Right kidney (tissue), 1 donor: ENCODE measurements at regions not wholly inside any gene's neighbourhood (a gene's known extent, or its start where the extent isn't known, plus 50 kb on each side); places are given as distances from the start of the nearest gene placed in this dataset.

ENCODE experiments used
- DNase-seq: peaks from one replicate; pipeline ENCODE4 v3.0.0-alpha.2; 2016

DNA sequence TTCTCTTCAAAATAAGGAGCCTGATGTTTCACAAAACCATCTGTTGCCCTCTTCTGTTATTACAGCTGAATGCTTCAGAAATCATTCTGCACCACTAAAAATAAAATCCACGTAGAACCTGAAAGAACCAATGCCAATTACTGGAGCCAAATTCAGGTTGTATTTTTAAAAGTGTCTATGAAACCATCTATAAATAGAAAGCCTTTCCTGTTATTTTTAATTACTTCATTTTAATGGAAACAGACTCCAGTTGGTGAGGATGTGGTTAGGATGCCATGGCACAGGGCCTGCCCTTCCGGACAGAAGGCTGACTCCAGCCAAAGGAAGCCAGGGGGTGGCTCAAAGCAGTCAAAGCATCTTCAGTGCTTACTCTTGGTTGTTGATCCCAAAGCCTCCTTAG, 119.8 kb downstream of the TENT4A start:
- DNase-seq = no peak

- DNase-seq = no peak
These were observed 120.2 kb downstream of the TENT4A start for GRCh38 chr5:6833406-6833805.

DNA sequence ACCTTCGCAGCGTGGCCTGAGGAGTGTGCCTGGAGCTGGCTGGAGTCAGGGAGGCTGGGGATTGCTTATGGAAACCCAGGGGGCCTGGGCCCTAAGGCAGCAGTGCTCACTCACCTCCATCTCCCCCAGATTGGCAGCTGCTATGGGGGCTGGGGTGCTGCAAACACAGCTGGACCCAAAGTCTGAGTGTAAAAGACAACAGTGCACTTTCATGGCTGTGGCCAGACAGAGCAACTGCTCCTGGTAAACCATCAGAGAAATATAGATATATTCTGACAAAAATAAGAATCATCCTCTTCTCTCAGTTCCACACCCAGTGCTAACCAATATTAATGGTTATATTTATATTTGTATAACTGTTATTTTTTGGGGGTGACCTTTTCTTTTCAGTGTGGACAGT, 123.9 kb downstream of the TENT4A start:
- DNase-seq = no peak

- DNase-seq = no peak
These were observed 124.4 kb downstream of the TENT4A start for GRCh38 chr5:6837519-6838110.

GRCh38 chr5:6838736-6839135, 125.5 kb downstream of the TENT4A start:
- no peak for DNase-seq

DNA sequence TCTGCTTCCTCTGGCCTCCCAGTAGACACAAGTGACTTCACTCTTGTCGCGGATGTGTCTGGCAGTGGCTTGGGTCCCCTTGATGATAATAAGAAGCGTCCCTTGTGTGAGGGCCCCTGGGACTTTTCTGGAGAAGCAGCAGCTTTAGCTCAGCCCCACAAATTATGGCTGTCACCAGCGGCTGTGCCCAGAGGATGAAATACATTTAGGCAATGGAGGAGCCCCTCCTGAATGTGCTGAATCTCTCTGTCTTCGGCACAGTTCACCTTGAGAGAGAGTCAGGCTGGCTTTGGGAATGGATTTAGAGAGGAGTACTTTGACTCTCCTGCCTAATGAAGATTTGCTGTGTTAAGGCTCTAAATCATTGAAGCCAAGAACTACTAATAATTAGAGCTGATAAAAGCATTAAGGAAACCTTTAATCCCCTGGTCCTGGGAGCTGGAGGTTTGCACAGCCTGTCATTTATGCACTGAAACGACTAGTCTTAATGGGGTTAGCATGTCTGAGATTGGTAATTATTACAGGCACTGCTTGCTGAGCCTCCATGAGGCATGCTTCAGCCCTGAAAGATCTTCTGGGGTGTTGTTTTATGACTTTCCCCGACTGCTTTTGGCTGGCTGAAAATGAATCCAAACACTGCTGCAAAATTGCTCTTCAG, 127.0 kb downstream of the TENT4A start:
- DNase-seq = no peak

- DNase-seq = no peak
These were observed 130.1 kb downstream of the TENT4A start for GRCh38 chr5:6843335-6843734.

DNA sequence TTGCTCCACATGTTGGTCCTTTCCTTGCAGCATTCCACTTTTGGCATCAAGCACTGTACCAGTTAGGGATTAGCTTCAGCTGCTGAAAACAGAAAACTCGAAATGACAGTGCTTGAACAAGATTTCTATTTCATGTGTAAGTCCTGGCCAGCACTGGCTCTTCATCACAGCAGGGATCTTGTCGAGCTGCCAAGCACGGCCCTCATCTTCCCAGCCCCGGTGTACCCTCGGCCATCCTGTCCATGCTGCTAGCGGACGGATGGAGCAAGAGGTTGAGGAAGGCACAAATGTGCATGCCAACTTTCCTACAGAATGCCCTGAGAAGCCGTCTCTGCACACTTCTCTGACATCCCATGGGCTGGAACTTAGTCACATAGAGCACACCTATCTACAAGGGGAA, 130.6 kb downstream of the TENT4A start:
- no peak for DNase-seq

DNA sequence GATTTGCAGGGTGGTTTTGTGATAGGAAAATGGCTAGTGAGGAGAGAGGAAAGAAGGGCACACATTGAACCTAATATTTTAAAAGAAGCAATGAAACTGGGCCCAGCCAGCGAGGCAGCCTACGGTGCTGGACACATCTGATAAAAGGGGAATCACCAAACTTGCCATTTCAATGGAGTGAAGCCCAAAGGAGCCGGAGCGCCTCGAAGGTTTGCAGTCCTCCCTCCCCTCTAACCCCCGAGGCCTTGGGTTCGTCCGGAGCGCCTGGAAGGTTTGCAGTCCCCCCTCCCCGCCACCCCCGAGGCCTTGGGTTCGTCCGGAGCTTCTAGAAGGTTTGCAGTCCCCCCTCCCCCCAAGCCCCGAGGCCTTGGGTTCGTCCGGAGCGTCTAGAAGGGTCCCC, 132.6 kb downstream of the TENT4A start:
- DNase-seq = no peak

GRCh38 chr5:6847870-6848269, 134.6 kb downstream of the TENT4A start:
- DNase-seq = no peak

DNA sequence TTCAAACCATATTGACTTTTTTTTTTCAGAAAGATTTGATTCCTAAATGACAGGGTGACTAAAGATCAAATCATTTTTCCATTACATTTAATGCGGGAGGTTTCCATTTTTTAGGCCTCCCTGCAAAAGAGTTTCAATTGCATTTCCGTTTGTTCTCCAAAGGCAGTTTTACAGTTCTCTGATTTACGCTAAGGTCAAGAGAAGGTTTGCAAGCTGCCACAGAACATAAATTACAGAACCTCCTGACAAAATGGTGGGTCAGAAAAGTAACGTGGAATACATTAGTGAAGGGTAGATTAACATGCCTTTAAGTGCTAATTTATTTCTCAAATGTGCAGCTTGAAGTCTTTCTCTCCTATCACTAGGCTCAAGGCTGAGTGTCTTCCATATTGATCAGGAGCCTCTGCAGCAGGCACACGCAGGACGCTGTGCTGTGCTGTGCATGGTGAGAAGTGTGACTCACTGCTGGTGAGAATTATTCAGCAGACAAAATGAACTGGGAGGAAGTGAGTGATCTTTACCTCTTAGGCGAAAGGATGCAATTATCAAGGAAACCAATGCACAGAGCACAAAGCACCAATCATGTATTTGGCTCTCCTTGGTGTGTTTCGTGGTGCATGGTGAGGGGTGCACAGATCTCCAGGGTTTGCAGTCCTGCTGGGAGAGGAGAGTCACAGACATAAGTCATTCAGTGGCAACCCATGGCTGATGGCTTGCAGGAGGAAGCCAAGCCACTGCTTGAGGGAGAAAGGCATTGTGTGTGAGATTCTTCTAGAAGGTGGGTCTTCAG, 136.3 kb downstream of the TENT4A start:
- DNase-seq = peak; percentile 26

DNA sequence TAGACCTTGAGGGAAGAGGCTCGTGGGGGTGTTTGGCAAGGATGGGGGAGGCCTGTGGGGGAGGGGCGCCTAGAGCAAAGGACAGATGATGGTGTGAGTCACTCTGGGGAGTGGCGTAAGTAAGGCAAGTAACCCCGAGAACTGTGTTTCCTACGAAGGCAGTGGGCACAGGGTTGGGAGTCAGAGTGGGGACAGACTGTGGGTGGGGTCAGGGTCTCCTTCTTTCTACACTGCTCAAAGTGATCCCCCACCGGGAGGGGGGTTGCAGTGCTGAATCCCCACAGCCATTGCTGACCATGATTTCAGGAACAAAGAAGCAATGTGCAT, 136.8 kb downstream of the TENT4A start:
- DNase-seq = no peak

GRCh38 chr5:6856653-6857052, 143.4 kb downstream of the TENT4A start:
- no peak for DNase-seq

- no peak for DNase-seq
These were observed 145.2 kb downstream of the TENT4A start for GRCh38 chr5:6858419-6858818.

GRCh38 chr5:6859023-6859422, 145.8 kb downstream of the TENT4A start:
- DNase-seq = no peak

DNA sequence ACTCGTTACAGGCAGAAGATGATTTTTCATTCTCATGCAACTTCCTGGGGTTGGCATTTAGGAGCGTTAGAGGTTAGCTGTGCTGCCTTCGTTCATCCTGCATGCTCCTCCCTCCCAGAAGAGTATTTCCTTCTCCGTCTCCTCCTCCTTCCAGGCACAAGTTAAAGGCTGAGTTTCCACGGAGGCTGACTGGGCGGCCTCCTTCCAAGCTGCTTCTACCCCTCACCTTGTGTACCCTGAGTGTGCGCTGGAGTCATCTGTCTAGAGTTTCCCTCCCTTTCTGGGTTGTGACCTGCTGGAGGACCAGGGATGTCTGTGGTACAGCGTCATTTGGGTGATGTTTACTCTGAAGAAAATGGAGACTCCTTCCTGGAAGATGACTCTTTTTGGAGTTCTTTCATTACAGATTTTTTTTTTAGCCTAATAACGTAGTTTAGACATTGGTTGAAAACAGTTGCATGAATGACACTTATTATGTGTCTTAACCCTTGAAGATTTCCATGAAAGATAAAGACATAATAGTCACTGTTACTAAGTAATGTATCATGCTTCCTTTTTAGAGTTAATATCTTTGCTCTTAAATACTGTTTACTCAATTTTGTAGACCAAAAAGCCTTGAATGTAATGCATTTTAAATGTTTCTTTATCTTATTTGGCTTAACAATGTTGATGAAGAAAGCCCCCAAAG, 146.9 kb downstream of the TENT4A start:
- DNase-seq = no peak

DNA sequence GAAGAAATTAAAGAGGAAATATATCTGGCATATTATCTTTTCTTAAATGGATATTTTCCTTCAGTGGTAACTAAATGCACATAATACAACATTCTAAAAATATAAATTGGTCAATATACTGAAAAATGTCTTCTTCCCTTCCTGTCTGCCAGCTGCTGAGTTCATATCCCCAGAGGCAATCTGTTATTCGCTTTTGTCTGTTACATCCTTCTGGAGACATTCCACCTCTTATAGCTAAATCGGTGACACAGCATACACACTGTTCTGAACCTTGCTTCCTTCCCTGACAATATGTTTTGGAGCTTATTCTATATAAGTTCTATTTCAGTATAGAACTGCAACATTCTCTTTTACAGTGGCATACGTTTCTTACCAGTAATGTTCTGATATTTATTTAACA, 147.8 kb downstream of the TENT4A start:
- DNase-seq = no peak

GRCh38 chr5:6861667-6862066, 148.4 kb downstream of the TENT4A start:
- DNase-seq = no peak

DNA sequence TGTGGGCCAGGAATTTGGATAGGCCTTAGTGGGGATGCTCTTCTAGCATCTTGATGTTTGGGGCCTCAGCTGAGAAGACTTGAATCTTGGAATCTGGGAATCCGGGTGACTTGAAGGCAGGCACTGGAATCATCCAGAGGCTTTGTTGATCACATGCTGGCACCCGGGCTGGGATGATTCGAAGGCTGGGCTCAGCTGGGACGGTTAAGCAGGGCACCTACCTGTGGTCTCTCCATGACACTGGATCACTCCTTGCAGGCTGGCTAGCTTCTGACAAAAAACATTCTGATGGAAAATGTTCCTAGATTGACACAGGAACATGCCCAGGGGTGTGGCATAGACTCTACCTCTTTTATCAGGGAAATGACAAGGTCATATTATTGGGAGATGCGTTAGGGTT, 149.1 kb downstream of the TENT4A start:
- DNase-seq = no peak

GRCh38 chr5:6867712-6868111, 154.5 kb downstream of the TENT4A start:
- no peak for DNase-seq

DNA sequence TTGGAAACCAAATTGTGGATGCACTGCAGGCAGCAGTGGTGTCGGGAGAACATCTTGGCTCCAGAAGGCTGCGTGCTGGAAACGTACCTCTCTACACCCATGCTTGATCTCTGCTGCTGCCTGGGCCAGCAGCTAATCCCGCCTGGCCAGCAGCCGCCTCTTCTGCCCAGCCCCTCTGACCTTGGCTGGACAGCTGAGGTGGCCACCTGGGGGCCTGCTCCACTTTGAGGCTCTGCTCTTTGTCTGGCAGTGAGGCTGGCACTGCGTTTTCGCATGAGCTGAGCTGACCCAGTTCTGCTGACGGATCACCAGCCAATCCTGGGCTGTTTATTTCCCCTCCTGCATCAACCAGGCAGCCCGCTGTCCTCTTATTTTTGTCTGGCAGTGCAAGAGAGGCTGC, 154.9 kb downstream of the TENT4A start:
- DNase-seq = no peak

- DNase-seq = no peak
These were observed 155.5 kb downstream of the TENT4A start for GRCh38 chr5:6868575-6869215.

- DNase-seq = no peak
These were observed 156.4 kb downstream of the TENT4A start for GRCh38 chr5:6869677-6870076.
